GM19043 (cell line): ENCODE measurements at regions not wholly inside any gene's neighbourhood (a gene's known extent, or its start where the extent isn't known, plus 50 kb on each side); places are given as distances from the start of the nearest gene placed in this dataset.

Experiments used
- ATAC-seq: cut with Tn5 transposase; IDR thresholded peaks from one replicate; pipeline ENCODE4 v1.9.1; 2021; ENCODE audit warnings: low read depth; ENCODE audit not compliant: unreplicated experiment

GRCh38 chr16:61344791-61345190 is 691.4 kb downstream of the CDH8 start:
- no peak for ATAC-seq

DNA sequence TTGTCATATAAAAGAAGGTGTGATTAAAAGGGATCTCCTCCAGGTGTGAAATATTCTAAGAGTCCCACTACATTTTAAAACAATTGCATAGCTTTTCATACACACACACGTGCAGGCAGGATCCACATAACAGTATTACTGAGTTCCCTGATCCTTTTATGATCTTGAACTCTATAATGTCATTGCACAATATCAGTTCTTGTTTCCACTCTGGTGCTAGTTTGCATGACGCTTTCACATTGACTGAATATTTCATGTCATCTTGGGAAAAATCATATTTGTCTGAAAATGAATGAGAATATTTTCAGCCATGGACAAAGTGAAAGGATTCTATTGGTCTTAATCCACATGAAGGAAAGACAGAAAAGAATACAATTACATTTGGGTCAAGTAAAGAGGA is 703.8 kb downstream of the CDH8 start:
- ATAC-seq: no peak

DNA sequence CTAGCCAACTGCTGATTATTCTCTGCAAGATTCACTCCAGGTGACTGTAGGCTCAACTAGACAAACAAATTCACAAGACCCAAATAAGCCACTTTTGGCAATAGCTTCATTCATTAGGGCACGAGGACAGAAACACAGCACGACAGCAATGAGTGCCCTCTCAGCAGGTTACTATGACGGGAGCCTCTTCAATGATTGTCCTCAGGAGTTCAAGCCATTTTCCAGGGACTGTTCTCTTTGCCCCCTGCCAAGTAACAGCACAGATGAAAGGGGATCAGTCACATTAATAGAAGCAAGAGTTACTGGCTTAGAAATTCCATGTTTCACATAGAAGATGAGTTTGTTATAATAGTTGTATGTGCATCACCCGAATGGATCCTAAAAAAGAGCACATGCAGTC is 712.2 kb downstream of the CDH8 start:
- no peak for ATAC-seq

DNA sequence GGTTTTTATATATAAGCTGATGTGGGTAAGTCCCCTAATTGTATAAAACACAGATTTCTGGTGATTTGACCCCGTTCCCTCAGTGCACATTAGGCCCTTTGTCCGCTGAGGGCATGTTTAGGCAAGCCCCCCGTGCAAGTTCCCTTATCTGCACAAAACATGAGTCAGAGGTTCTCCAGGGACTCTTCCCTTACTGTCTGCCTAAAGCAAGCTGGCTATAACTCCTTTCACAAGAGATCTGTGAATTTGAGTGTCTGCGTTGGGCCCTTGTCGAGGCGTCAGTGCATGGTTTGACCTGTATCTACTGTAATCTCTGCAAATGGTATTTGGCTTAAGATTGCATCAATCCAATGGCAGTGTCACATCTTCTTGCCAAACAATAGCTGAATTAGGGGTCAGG is 712.8 kb downstream of the CDH8 start:
- no peak for ATAC-seq

DNA sequence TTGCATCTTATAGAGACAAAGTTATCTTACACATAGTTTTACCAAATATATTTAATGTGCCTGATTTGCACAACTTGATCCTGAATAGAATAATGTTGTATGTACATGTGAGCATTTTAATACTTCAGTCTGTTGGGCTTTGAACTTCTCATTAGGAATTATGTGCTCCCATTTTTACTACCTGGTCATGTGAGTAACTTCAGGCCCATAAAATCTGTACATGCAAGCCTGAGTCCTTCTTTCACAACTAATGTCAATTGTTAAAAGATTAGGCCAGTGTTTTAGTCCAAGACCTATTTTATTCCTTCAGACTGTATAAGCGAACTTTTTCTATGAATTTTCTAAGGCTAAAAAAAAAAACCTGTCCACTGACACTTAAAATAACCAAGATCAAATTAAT is 715.4 kb downstream of the CDH8 start:
- no peak for ATAC-seq

- ATAC-seq: no peak
These were observed 722.3 kb downstream of the CDH8 start for GRCh38 chr16:61313931-61314330.

DNA sequence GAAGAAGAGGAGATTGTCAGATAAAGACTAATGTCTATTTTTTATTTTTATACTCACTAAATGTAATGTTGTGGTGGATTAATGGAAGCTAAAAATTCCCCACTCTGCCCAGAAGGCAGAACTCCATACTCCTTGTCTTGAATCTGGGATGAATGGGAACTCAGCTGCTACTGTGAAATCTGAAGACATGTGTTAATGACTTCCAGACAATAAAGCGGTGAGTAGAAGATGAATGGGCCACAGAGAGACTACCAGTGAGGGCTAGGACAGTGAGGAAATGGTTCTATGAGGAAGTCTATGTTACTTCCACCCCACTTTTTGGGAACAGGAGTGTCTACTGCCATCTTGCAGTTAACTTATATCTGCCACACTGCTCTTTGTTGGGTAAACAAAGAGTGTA is 726.9 kb downstream of the CDH8 start:
- no peak for ATAC-seq

GRCh38 chr16:61306204-61306603 is 730.0 kb downstream of the CDH8 start:
- ATAC-seq: no peak

DNA sequence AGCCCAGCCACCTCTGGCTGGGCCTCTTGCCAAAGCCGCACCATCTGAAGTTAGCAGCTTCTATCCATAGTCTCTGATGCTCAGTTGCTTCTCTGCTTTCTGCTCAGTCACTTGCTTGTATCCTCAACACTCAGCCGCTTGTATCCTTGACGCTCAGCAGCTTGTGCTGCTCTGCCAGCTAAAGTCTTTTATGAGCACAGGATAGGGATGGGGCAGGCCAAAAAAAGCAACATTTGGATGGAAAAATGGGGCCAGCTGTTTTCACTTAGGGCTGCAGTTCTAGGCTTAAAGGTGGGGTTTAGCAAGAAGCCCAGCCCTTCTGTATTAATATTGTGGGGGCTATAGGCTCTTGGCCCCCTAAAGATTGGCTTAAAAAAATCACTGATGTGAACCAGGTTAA is 739.4 kb downstream of the CDH8 start:
- ATAC-seq: no peak

GRCh38 chr16:61296305-61296704 is 739.9 kb downstream of the CDH8 start:
- no peak for ATAC-seq

DNA sequence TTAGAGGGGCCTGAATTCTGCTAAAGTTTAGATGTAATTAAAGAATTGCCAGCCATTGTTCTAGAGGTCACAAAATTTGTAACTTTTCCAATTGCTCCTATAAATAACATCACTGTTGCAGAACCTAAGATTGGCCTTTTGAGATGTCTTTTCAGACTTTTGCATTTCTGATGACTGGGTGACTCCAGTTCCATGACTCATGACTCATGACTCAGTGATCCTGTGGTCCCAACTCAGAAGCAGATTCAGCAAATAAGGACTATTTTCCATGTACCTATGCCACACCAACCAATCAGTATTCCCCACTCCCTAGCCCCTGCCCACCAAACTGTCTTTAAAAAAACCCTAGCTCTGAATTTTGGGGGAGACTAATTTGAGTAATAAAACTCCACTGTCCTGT is 740.9 kb downstream of the CDH8 start:
- ATAC-seq: no peak

GRCh38 chr16:61289141-61289540 is 747.1 kb downstream of the CDH8 start:
- ATAC-seq: no peak

DNA sequence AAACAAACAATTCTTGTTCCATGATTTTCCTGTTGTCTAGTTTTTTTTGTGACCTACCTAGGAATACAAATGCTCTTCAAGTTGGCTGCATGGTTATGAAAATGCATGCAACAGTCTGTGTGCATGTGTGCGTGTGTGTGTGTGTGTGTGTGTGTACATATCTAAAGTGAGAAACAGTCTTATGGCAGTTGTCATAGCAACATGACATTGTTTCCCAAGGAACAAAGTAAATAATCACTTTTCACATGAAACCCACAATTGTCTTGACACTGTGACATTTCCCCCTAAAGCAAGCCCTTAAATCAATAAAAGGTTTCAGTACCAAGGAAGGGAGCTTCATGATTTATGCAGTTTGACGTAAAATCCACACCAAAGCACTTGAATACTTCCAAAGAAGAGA is 758.4 kb downstream of the CDH8 start:
- ATAC-seq: no peak

- ATAC-seq: no peak
These were observed 762.0 kb downstream of the CDH8 start for GRCh38 chr16:61274211-61274610.

DNA sequence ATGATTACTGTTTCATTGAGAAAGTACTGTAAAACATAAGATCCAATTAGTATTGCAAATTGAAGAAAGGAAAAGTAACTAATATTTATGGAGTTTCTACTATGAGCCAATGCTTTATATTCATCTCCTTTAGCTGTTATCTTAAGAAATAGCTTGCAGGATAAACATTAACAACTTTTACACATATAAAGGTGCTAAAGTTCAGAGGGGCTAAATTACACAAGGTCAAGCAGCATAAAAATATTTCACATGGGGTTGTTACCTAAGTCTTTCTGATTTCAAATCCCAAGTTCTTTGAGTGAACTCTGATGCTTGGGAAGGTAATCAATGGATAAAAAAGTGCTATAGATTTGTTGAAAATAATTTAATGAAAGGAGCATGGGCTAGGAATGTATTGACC is 765.5 kb downstream of the CDH8 start:
- ATAC-seq: no peak

GRCh38 chr16:61263400-61263799 is 772.8 kb downstream of the CDH8 start:
- no peak for ATAC-seq

DNA sequence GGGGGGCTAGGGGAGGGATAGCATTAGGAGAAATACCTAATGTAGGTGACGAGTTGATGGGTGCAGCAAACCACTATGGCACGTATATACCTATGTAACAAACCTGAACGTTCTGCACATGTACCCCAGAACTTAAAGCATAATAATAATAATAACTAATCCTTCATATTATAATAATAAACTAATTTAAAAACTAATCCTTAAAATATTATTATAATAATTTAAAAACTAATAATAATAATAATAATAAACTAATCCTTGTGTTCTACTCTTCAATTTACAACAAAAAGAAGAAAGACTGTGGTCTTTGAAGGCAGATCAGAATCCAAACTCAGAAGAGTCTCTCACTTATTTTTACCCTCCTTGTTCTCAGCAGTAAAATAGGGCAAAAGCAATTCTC is 774.9 kb downstream of the CDH8 start:
- ATAC-seq: no peak

DNA sequence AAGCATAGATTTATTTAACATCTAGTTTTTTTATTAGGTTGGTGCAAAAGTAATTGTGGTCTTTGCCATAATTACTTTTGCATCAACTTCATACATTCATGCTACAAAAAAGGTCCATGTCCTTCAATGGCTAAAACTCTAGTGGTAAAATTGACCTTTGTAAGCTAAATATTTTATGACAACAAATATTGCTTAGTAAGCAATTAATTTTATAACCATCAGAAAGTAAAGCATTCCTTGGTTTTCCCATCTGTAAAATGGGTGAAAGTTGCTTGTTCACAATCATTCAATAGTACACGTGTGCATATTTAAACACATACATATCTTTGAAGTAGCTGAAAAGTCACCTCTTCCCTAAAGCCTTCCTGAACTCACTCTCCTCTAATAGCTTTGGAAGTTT is 789.6 kb downstream of the CDH8 start:
- ATAC-seq: no peak

DNA sequence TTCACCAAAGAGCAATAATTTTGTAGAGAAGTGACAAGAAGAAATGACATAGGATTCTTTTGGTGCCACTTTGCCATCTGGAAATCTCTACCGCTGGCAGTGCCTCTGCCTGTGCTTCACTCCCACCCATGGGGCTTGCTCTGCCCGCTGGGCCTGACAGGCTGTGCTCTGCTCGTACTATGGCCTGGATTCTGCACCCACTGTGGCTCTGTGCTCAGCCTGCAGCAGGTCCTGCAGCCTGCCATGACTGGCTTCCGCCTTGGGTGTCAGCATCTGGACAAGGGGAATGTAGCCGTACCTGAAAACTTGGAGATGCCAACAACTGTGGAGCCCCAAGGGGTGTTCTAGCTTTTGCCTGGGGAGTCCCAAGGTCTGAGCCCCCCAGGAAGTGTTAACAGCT is 792.3 kb downstream of the CDH8 start:
- no peak for ATAC-seq

- ATAC-seq: no peak
These were observed 798.3 kb downstream of the CDH8 start for GRCh38 chr16:61237884-61238485.

- ATAC-seq: no peak
These were observed 802.5 kb downstream of the CDH8 start for GRCh38 chr16:61233713-61234112.

DNA sequence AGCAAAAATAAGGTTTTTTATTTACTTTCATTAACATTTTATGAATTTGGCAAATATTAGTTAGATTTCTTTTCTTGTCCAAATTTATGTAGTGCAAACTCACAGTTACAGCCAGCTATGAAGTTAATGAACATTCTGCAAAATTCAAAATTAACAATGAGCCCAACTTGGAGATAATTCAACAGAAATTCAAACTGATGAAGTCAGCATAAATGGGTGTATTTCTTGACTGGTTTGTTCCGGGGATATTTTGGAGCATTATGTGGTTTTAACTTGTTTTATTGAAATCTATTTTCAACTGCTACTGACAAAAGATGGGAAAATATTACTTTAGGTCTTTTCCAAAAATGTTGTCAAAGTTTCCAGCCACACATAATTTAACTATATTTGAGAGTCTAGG is 807.9 kb downstream of the CDH8 start:
- ATAC-seq: no peak

DNA sequence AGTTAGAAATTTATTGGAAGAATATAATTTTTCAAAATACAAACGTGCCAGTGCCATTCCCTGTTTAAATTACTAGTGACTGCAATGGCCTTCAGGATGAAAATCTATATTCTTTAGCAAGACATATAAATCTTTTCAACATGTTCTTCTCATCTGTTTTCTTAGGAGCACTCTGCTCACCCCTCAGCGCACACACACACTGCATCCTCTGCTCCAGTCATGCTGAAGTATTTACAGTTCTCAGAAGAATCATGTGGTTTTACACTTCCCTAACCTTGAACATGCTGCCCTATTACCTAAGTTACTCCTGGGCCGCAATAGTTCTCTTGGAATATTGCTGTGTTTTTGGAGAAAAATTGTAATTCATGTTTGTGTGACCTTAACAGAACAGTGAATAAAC is 820.6 kb downstream of the CDH8 start:
- no peak for ATAC-seq
